GM19455 (cell line): ENCODE measurements at regions not wholly inside any gene's neighbourhood (a gene's known extent, or its start where the extent isn't known, plus 50 kb on each side); places are given as distances from the start of the nearest gene placed in this dataset.
A peak's percentile ranks its signal among the peaks of the same experiment; 100 is the strongest.

Experiments
- ATAC-seq: cut with Tn5 transposase; IDR thresholded peaks from one replicate; pipeline ENCODE4 v1.9.1; 2021; ENCODE audit not compliant: unreplicated experiment

GRCh38 chr10:10829576-10829975 lies 188.1 kb upstream of the CELF2 start:
- ATAC-seq, result no peak

- ATAC-seq, result no peak
Observed at GRCh38 chr10:10830293-10830986, 187.2 kb upstream of the CELF2 start.

GRCh38 chr10:10831085-10831484 lies 186.6 kb upstream of the CELF2 start:
- no peak for ATAC-seq

- no peak for ATAC-seq
Observed at GRCh38 chr10:10833955-10834354, 183.7 kb upstream of the CELF2 start.

GRCh38 chr10:10844251-10844650 lies 173.4 kb upstream of the CELF2 start:
- ATAC-seq, result no peak

- no peak for ATAC-seq
Observed at GRCh38 chr10:10845185-10845584, 172.5 kb upstream of the CELF2 start.

- ATAC-seq, result no peak
Observed at GRCh38 chr10:10845826-10846503, 171.7 kb upstream of the CELF2 start.

GRCh38 chr10:10846504-10846900 lies 171.2 kb upstream of the CELF2 start:
- no peak for ATAC-seq

GRCh38 chr10:10847387-10847786 lies 170.3 kb upstream of the CELF2 start:
- no peak for ATAC-seq

GRCh38 chr10:10848488-10849111 lies 169.1 kb upstream of the CELF2 start:
- ATAC-seq, result no peak

- ATAC-seq, result no peak
Observed at GRCh38 chr10:10849306-10849705, 168.4 kb upstream of the CELF2 start.

GRCh38 chr10:10850214-10850613 lies 167.5 kb upstream of the CELF2 start:
- no peak for ATAC-seq

GRCh38 chr10:10852464-10852863 lies 165.2 kb upstream of the CELF2 start:
- no peak for ATAC-seq

- no peak for ATAC-seq
Observed at GRCh38 chr10:10853954-10854353, 163.7 kb upstream of the CELF2 start.

- no peak for ATAC-seq
Observed at GRCh38 chr10:10854725-10855124, 162.9 kb upstream of the CELF2 start.

- ATAC-seq, result no peak
Observed at GRCh38 chr10:10855151-10855581, 162.5 kb upstream of the CELF2 start.

- ATAC-seq, result no peak
Observed at GRCh38 chr10:10860455-10860976, 157.2 kb upstream of the CELF2 start.

- ATAC-seq, result no peak
Observed at GRCh38 chr10:10865303-10865702, 152.4 kb upstream of the CELF2 start.

- ATAC-seq, result no peak
Observed at GRCh38 chr10:10865913-10866312, 151.8 kb upstream of the CELF2 start.

GRCh38 chr10:10869592-10869991 lies 148.1 kb upstream of the CELF2 start:
- peak; percentile 86 for ATAC-seq

GRCh38 chr10:10870523-10871241 lies 147.0 kb upstream of the CELF2 start:
- no peak for ATAC-seq
